Esophagus squamous epithelium (tissue), 4 donors: ENCODE measurements at regions not wholly inside any gene's neighbourhood (a gene's known extent, or its start where the extent isn't known, plus 50 kb on each side); places are given as distances from the start of the nearest gene placed in this dataset.

Experiments
- CTCF ChIP-seq, 6 experiments: fragments of 450-650 bp in 4 of 6; fragments of 200-600 bp in 2 of 6; sonication (generic) in 2 of 6; IDR thresholded peaks; one replicate each; pipeline ENCODE4 v1.5.1; 2016 to 2019; ENCODE audit warnings: antibody characterized with exemption in 6 of 6, mild to moderate bottlenecking in 4 of 6, moderate library complexity in 4 of 6
- POLR2A ChIP-seq, 4 donors: fragments of 450-650 bp; IDR thresholded peaks; one replicate each; pipeline ENCODE4 v1.6.1; 2017; ENCODE audit warnings: antibody characterized with exemption in 4 of 4, mild to moderate bottlenecking in 4 of 4, moderate library complexity in 3 of 4

GRCh38 chr16:85349365-85350145 is 237.3 kb upstream of the CIBAR2 start:
- TF ChIP-seq POLR2A (IDR thresholded peaks at IDR 0.05): no peak
- TF ChIP-seq CTCF (IDR thresholded peaks at IDR 0.05): no peak
